Adrenal gland (tissue), 9 donors: ENCODE measurements at regions not wholly inside any gene's neighbourhood (a gene's known extent, or its start where the extent isn't known, plus 50 kb on each side); places are given as distances from the start of the nearest gene placed in this dataset.
"Not testable (repeated sequence)": the region's sequence is repeated elsewhere in the genome, so short reads cannot be mapped to it uniquely, and the experiment has no call there.

Experiments
- DNase-seq, 7 donors: peaks; one replicate each; pipeline ENCODE4 v3.0.0-alpha.2; 2019 to 2020
- H3K27ac ChIP-seq, 5 donors: fragments of 200-600 bp; sonication (generic) in 4 of 5; 1 replicate in 3 of 5; 2 replicates in 2 of 5; pipeline versions ENCODE4 v1.5.1 to v1.8.0; 2016 to 2020; ENCODE audit warnings: mild to moderate bottlenecking in 1 of 5
- H3K27me3 ChIP-seq: fragments of 200-600 bp; 2 replicates; pipeline ENCODE4 v1.8.0; 2021
- H3K36me3 ChIP-seq, 2 donors: fragments of 200-600 bp; replicated peaks in 1 of 2; 1 replicate in 1 of 2; 2 replicates in 1 of 2; pipeline versions ENCODE4 v1.5.1 to v1.8.0; 2018 to 2022
- H3K4me1 ChIP-seq, 2 donors: fragments of 200-600 bp; replicated peaks in 1 of 2; 1 replicate in 1 of 2; 2 replicates in 1 of 2; pipeline versions ENCODE4 v1.5.1 to v1.8.0; 2018 to 2021
- H3K4me3 ChIP-seq, 4 donors: fragments of 200-600 bp; sonication (generic) in 3 of 4; one replicate each; pipeline ENCODE4 v1.5.1; 2016 to 2018
- H3K9me3 ChIP-seq, 3 donors: fragments of 200-600 bp; sonication (generic) in 1 of 3; replicated peaks in 1 of 3; 1 replicate in 2 of 3; 2 replicates in 1 of 3; pipeline versions ENCODE4 v1.5.1 to v1.8.0; 2016 to 2021
- CTCF ChIP-seq, 6 experiments: fragments of 450-650 bp in 4 of 6; fragments of 200-600 bp in 2 of 6; sonication (generic) in 1 of 6; IDR thresholded peaks; 1 replicate in 5 of 6; 2 replicates in 1 of 6; pipeline versions ENCODE4 v1.5.1 to v1.8.0; 2016 to 2021; ENCODE audit warnings: antibody characterized with exemption in 6 of 6, mild to moderate bottlenecking in 2 of 6, moderate library complexity in 1 of 6
- POLR2A ChIP-seq, 2 donors: fragments of 450-650 bp; IDR thresholded peaks; one replicate each; pipeline ENCODE4 v1.6.1; 2017; ENCODE audit warnings: antibody characterized with exemption in 2 of 2, mild to moderate bottlenecking in 2 of 2, moderate library complexity in 1 of 2
- WGBS, 4 donors: extraction: QIAGEN DNeasy Blood & Tissue Kit in 2 of 4; methylation state at CpG; one replicate each; pipeline versions ENCODE4 v1.1.5 to v1.1.7; 2013 to 2017; 5-methylcytosine and 5-hydroxymethylcytosine counted together
- intact Hi-C, 2 donors: fragments of 100-400 bp; cut with DNase I; formaldehyde crosslinking; loops; one replicate each; pipeline versions ENCODE4 v1.14.1 to v1.15.0; 2022 to 2023
- donor health status: healthy with polysubstance abuse.
- donor health status: Bipolar disorder and iron deficiency.
- donor health status: DM: yes; HTN: yes; CAD: no.
- donor health status: DM: no; HTN: no; CAD: no.
- donor health status: DM: no; HTN: no; CAD: no.

GRCh38 chr3:69659180-69659910, 79.9 kb upstream of the MITF start:
- TF ChIP-seq CTCF (IDR thresholded peaks at IDR 0.05) (no peak), POLR2A (IDR thresholded peaks at IDR 0.05) (no peak)
- intact Hi-C loops = no loop called here
- H3K4me3 ChIP-seq = no peak overlapping the region
- 67 to 76% (median 70%) methylated on average over 9 of the region's 9 CpGs for WGBS, 4 donors
- no peaks in the 10 kb centered on the region for H3K9me3 ChIP-seq
- H3K27ac ChIP-seq = no peak overlapping the region
- no peaks in the 10 kb centered on the region for H3K27me3 ChIP-seq
- H3K36me3 ChIP-seq = no peaks in the 10 kb centered on the region
- DNase-seq = no peak
- no peaks in the 10 kb centered on the region for H3K4me1 ChIP-seq

- 44 to 50% (median 47%) methylated on average over 4 of the region's 4 CpGs for WGBS, 4 donors
- H3K27me3 ChIP-seq = no peaks in the 10 kb centered on the region
- no peak for DNase-seq
- TF ChIP-seq POLR2A (IDR thresholded peaks at IDR 0.05) = no peak
- no peak for TF ChIP-seq CTCF (IDR thresholded peaks at IDR 0.05)
- no peaks in the 10 kb centered on the region for H3K36me3 ChIP-seq
- no peak overlapping the region for H3K27ac ChIP-seq
- no peaks in the 10 kb centered on the region for H3K9me3 ChIP-seq
- H3K4me1 ChIP-seq = no peaks in the 10 kb centered on the region
- intact Hi-C loops = no loop called here
- no peak overlapping the region for H3K4me3 ChIP-seq
Observed at GRCh38 chr3:69658514-69659140, 80.6 kb upstream of the MITF start.

- H3K9me3 ChIP-seq, H3K36me3 ChIP-seq, DNase-seq, H3K27ac ChIP-seq, H3K27me3 ChIP-seq, intact Hi-C loops, H3K4me1 ChIP-seq, H3K4me3 ChIP-seq: not testable (repeated sequence)
- 74 to 87% (median 85%) methylated on average over 3 of the region's 3 CpGs for WGBS, 4 donors
Observed at GRCh38 chr3:69657030-69657429, 82.2 kb upstream of the MITF start.

GRCh38 chr3:69651765-69652164, 87.5 kb upstream of the MITF start:
- intact Hi-C loops = no loop called here
- Histone ChIP-seq H3K9me3 (no peaks in the 10 kb centered on the region), H3K4me1 (no peaks in the 10 kb centered on the region), H3K27me3 (peaks cover 6% of the 10 kb centered on the region), H3K4me3 (no peak overlapping the region), H3K36me3 (no peaks in the 10 kb centered on the region), H3K27ac (no peak overlapping the region)
- WGBS, 4 donors = 72 to 93% (median 78%) methylated on average over 3 of the region's 3 CpGs
- DNase-seq = no peak
- TF ChIP-seq POLR2A (IDR thresholded peaks at IDR 0.05) = no peak
- TF ChIP-seq CTCF (IDR thresholded peaks at IDR 0.05) = no peak

GRCh38 chr3:69650066-69650419, 89.2 kb upstream of the MITF start:
- peaks cover 6% of the 10 kb centered on the region for H3K27me3 ChIP-seq
- H3K4me3 ChIP-seq = no peak overlapping the region
- intact Hi-C loops = no loop called here
- no peak for DNase-seq
- H3K36me3 ChIP-seq = no peaks in the 10 kb centered on the region
- H3K9me3 ChIP-seq = no peaks in the 10 kb centered on the region
- WGBS, 4 donors = 43 to 63% (median 60%) methylated on average over 1 of the region's 1 CpG
- H3K4me1 ChIP-seq = no peaks in the 10 kb centered on the region
- TF ChIP-seq POLR2A (IDR thresholded peaks at IDR 0.05) (no peak), CTCF (IDR thresholded peaks at IDR 0.05) (no peak)
- no peak overlapping the region for H3K27ac ChIP-seq
